ENCODE measurements at regions not wholly inside any gene's neighbourhood (a gene's known extent, or its start where the extent isn't known, plus 50 kb on each side); places are given as distances from the start of the nearest gene placed in this dataset.

DNA sequence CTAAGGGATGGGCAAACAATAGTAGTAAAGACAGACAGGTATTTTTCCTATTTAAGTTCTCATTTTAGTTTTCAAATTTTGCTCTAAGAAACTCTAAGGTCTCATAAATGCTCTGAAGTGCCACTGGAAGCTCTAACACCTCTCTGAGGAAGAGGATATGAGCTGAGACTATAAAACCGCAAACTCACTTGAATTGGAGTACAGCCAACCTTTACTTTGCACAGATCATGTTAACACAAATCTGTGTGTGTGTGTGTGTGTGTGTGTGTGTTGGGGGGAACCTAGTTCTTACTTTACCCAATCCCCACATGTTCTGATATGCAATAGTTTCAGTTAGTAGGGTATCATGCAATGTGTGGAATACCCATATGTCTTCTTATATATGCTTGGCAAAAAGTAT, 446.8 kb downstream of the CHL1 start:
- no peak for TF ChIP-seq POLR2A (IDR thresholded peaks at IDR 0.05; ENCODE audit: low read depth, low read length)
- no peak for DNase-seq (ENCODE audit: insufficient read length, low spot score)
- FAIRE-seq = no peak

DNA sequence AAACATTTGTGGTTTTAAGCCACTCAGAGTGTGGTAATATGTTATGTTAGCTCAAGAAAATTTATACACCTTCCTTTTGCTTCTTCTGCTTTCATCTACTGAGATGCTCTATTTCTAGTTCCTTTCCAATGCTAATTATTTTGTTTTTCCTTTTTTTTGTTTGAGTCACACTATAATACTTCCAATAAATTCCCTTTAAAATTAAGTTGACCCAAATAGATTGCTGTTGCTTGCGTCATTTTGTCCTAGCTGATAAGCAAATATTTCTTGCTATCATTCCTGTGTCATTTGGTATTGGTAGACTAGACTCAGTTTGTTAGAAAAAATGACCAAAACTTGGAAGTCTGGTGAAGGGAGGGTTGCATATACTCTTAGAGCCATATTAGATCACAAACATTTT, 437.0 kb upstream of the CNTN6 start:
- no peak for FAIRE-seq
- no peak for TF ChIP-seq POLR2A (IDR thresholded peaks at IDR 0.05; ENCODE audit: low read depth, low read length)
- DNase-seq (ENCODE audit: insufficient read length, low spot score) = no peak

GRCh38 chr3:661356-661755, 431.5 kb upstream of the CNTN6 start:
- TF ChIP-seq POLR2A (IDR thresholded peaks at IDR 0.05; ENCODE audit: low read depth, low read length) = no peak
- no peak for DNase-seq (ENCODE audit: insufficient read length, low spot score)
- no peak for FAIRE-seq

GRCh38 chr3:674116-674515, 418.7 kb upstream of the CNTN6 start:
- DNase-seq (ENCODE audit: insufficient read length, low spot score) (no peak), FAIRE-seq (no peak)
- no peak for TF ChIP-seq POLR2A (IDR thresholded peaks at IDR 0.05; ENCODE audit: low read depth, low read length)

- TF ChIP-seq POLR2A (IDR thresholded peaks at IDR 0.05; ENCODE audit: low read depth, low read length) = no peak
- DNase-seq (ENCODE audit: insufficient read length, low spot score) = no peak
- no peak for FAIRE-seq
Measured at GRCh38 chr3:675846-676245, 417.0 kb upstream of the CNTN6 start.

DNA sequence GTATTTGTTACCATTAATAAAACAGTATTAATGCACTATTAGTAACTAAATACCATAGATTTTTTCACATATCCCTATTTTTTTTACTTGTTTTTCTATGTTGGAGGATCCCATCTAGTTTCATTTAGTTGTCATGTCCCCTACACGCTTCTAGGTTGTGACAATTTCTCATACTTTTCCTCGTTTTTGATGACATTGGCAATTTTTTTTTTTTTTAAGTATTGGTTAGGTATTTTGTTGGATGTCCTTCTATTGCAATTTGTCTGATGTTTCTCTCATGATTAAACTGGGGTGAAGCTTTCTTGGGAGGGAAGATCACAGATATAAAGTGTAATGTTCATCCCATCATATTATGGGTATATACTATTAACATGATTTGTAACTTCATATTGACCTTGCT, 409.1 kb upstream of the CNTN6 start:
- FAIRE-seq = no peak
- no peak for DNase-seq (ENCODE audit: insufficient read length, low spot score)
- no peak for TF ChIP-seq POLR2A (IDR thresholded peaks at IDR 0.05; ENCODE audit: low read depth, low read length)

- DNase-seq (ENCODE audit: insufficient read length, low spot score) = no peak
Measured at GRCh38 chr3:690770-691169, 402.1 kb upstream of the CNTN6 start.

GRCh38 chr3:700514-700913, 392.3 kb upstream of the CNTN6 start:
- DNase-seq (ENCODE audit: insufficient read length, low spot score) = no peak
- no peak for TF ChIP-seq POLR2A (IDR thresholded peaks at IDR 0.05; ENCODE audit: low read depth, low read length)
- FAIRE-seq = no peak

More at GRCh38 chr3:690770-691169, 402.1 kb upstream of the CNTN6 start:
- no peak for FAIRE-seq
- TF ChIP-seq POLR2A (IDR thresholded peaks at IDR 0.05; ENCODE audit: low read depth, low read length) = no peak

- DNase-seq (ENCODE audit: insufficient read length, low spot score) (no peak), FAIRE-seq (no peak)
- TF ChIP-seq POLR2A (IDR thresholded peaks at IDR 0.05; ENCODE audit: low read depth, low read length) = no peak
Measured at GRCh38 chr3:707041-707440, 385.8 kb upstream of the CNTN6 start.

DNA sequence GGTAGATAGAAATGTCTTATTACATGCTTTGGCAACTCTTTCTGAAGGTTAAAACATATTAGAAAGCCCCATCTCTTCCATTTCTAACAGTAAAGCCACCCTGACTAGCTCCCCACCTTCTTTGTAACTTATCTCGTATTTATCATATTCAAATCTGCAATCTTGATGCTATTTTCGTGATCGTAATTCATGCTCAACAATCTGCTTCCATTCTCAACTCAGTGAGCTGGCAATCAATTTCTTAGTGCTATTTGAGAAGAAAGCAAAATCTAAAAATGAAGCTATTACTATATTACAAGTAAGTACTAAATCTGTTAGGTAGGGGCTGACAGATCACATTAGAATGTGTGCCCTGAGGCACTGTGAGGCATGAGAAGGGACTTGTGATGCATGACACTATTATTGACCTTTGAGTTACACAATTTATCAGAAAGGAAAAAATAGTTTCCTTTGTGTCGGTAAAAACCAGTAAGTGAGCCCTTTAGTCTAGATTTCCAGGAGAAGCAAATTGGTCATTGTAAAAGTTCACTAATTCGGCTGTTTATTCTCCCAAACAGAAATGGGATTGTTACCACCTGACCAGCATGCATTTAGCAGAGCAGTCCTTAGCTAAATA, 379.7 kb upstream of the CNTN6 start:
- DNase-seq (ENCODE audit: insufficient read length, low spot score) (no peak), FAIRE-seq (no peak)
- TF ChIP-seq POLR2A (IDR thresholded peaks at IDR 0.05; ENCODE audit: low read depth, low read length) = no peak

GRCh38 chr3:713947-714620, 378.7 kb upstream of the CNTN6 start:
- no peak for FAIRE-seq
- TF ChIP-seq POLR2A (IDR thresholded peaks at IDR 0.05; ENCODE audit: low read depth, low read length) = no peak
- no peak for DNase-seq (ENCODE audit: insufficient read length, low spot score)

- FAIRE-seq = no peak
- no peak for DNase-seq (ENCODE audit: insufficient read length, low spot score)
- TF ChIP-seq POLR2A (IDR thresholded peaks at IDR 0.05; ENCODE audit: low read depth, low read length) = no peak
Measured at GRCh38 chr3:721086-721485, 371.7 kb upstream of the CNTN6 start.

DNA sequence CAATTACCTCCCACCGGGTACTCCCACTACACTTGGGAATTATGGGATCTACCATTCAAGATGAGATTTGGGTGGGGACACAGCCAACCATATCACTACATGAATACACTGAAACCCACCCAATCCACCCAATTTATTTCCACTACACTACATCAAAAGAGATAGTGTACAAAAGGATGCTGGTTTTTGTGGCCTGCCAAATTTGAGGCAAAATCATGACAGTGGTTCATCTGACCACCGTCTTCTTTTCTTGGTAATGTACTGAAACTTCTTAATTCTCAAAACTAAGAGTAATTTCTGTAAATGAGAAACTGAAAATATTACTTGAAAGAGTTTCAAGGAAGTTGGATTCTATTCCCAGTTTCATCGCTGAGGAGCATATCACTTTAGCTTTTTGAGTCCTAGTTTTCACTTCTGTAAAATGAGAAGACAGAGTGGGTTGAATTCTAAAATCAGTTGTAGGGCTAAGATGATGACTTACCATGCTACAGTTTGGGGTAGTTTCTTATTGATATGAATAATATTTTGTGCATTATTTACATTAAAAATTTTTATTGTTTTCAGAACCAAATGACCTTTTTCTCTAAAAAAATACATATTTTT, 360.4 kb upstream of the CNTN6 start:
- no peak for TF ChIP-seq POLR2A (IDR thresholded peaks at IDR 0.05; ENCODE audit: low read depth, low read length)
- FAIRE-seq (no peak), DNase-seq (ENCODE audit: insufficient read length, low spot score) (no peak)

- no peak for FAIRE-seq
- no peak for TF ChIP-seq POLR2A (IDR thresholded peaks at IDR 0.05; ENCODE audit: low read depth, low read length)
- no peak for DNase-seq (ENCODE audit: insufficient read length, low spot score)
Measured at GRCh38 chr3:733313-733712, 359.5 kb upstream of the CNTN6 start.

GRCh38 chr3:757711-758110, 335.1 kb upstream of the CNTN6 start:
- FAIRE-seq (no peak), DNase-seq (ENCODE audit: insufficient read length, low spot score) (no peak)
- TF ChIP-seq POLR2A (IDR thresholded peaks at IDR 0.05; ENCODE audit: low read depth, low read length) = no peak

Data from H54 (cell line).